ENCODE measurements at regions not wholly inside any gene's neighbourhood (a gene's known extent, or its start where the extent isn't known, plus 50 kb on each side); places are given as distances from the start of the nearest gene placed in this dataset.

DNA sequence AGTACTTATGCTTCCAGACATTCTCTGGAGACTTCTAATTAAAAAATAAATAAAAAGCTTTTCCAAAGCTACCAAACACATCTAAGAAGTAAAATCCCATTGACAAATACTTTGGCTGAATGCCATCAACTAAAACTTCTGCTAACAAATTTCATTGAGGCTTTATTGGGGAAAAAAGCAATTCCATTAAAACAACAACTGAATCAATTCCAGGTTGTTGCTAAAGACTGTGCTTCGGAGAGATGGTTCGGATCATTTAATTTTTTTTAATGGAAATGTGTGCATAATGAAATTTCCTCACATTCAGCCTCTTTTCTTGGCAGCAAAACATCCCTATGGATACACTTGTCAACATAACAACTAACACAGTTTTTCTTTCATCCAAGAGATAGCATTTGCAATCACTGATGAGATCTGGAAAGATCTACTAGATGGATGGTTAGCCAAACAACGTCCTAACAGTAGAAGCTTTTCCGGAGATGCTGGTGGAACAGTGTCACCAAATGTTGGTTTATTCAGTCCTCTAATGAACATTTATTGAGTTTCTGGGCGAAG is 446.1 kb upstream of the FAM98A start:
- ATAC-seq (ENCODE audit: poor library complexity) (no peak), DNase-seq (no peak)
- intact Hi-C loops (cut with DNase I): no loop called here

DNA sequence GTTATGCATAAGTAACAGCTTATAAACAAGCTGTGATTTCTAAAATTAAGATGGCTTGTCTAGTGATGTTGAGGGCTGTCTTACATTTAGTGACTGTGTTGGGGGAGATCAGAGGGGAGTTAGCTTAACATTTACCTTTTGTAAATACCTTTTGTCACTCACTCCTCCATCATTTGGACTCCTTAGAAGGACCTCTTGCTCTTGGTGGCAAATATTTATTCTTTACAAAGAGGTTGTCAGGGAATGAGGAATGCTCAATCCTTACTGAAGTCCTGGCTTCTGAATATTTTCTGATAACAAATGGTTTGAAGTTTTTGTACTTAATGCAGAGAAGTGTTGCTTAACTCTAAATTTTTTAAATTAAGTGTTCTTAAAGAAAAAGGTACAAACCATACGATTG is 438.8 kb upstream of the FAM98A start:
- intact Hi-C loops (cut with DNase I): no loop called here
- no peak for DNase-seq
- ATAC-seq (ENCODE audit: poor library complexity): no peak

GRCh38 chr2:34037157-34037556 is 438.1 kb upstream of the FAM98A start:
- intact Hi-C loops (cut with DNase I): no loop called here
- no peak for DNase-seq
- no peak for ATAC-seq (ENCODE audit: poor library complexity)

GRCh38 chr2:34031097-34031496 is 432.0 kb upstream of the FAM98A start:
- peak; percentile 89 for ATAC-seq (ENCODE audit: poor library complexity)
- no peak for DNase-seq
- intact Hi-C loops (cut with DNase I): no loop called here

GRCh38 chr2:34030273-34030672 is 431.2 kb upstream of the FAM98A start:
- intact Hi-C loops (cut with DNase I): no loop called here
- ATAC-seq (ENCODE audit: poor library complexity): no peak

GRCh38 chr2:34029073-34029472 is 430.0 kb upstream of the FAM98A start:
- ATAC-seq (ENCODE audit: poor library complexity) (no peak), DNase-seq (no peak)
- intact Hi-C loops (cut with DNase I): no loop called here

More at GRCh38 chr2:34030273-34030672, 431.2 kb upstream of the FAM98A start:
- no peak for DNase-seq

GRCh38 chr2:34025196-34025595 is 426.1 kb upstream of the FAM98A start:
- DNase-seq: no peak
- intact Hi-C loops (cut with DNase I): no loop called here
- no peak for ATAC-seq (ENCODE audit: poor library complexity)

DNA sequence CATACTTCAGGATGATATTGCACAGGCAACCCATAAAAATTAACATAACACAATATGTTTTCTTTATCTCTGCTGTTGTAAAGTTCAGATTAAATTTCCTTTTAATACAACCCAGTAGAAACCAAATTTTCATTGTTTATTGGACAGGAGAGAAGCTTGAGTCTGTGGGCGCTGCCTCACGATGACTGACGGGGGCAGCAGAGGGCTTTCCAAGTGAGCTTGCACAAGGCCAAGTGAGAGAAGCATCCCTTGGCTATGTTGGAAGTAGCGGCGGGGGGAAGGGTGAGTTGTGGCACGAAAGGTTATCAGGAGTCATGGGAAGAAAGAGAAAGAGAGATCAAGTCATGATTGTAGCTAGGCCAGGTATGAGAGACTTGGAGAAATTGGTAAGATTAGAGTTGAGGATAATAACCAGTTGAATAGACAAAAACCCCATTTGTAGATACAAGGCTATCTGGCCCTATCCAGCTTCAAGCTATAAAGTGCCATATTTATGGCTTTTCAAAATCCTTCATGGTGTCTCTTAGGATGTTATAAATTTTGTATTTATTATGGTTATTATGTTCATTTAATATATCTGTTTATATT is 413.7 kb upstream of the FAM98A start:
- ATAC-seq (ENCODE audit: poor library complexity) (no peak), DNase-seq (peak; percentile 54)
- intact Hi-C loops (cut with DNase I): no loop called here

DNA sequence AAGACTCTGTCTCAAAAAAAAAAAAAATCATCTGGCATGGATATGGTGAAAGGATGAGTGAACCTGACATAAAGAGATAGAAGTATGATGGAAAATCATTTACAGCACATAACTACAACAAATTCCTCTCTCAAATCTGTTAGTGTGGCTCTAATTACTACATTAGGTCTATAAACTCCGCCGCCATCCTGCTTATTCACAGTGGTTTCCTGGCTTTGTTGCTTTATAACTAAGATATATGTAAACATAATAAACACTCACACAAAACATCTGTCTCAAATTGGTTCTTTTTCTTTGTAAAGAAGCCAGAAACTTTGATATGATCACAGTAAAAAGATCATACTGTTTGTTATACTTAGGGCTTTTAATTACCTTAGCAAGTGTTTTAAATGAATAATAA is 412.6 kb upstream of the FAM98A start:
- intact Hi-C loops (cut with DNase I): no loop called here
- DNase-seq: no peak
- ATAC-seq (ENCODE audit: poor library complexity): no peak

GRCh38 chr2:34005901-34006300 is 406.8 kb upstream of the FAM98A start:
- DNase-seq: no peak
- ATAC-seq (ENCODE audit: poor library complexity): no peak
- intact Hi-C loops (cut with DNase I): no loop called here

DNA sequence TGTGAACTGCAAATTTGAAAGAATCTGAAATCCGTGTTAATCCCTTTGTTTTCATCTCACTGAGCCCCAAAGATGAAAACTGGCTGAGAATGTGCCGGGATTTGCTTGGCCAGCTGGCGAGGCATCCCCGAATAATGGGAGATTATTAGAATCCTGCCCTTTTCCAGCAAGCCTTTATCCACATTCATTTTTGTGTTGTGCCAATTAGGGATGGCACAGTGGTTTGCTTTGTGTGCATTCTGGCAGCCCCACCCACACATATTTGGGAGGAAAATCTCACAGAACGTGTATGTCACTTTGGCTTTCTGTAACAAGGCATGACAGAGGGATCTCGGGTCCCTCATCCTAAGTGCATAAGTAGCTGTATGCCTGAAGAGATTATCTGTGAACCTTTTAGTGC is 405.8 kb upstream of the FAM98A start:
- intact Hi-C loops (cut with DNase I): no loop called here
- no peak for DNase-seq

GRCh38 chr2:34003795-34004194 is 404.7 kb upstream of the FAM98A start:
- ATAC-seq (ENCODE audit: poor library complexity) (no peak), DNase-seq (no peak)
- intact Hi-C loops (cut with DNase I): no loop called here

More for the DNA sequence above, 405.8 kb upstream of the FAM98A start:
- ATAC-seq (ENCODE audit: poor library complexity): no peak

DNA sequence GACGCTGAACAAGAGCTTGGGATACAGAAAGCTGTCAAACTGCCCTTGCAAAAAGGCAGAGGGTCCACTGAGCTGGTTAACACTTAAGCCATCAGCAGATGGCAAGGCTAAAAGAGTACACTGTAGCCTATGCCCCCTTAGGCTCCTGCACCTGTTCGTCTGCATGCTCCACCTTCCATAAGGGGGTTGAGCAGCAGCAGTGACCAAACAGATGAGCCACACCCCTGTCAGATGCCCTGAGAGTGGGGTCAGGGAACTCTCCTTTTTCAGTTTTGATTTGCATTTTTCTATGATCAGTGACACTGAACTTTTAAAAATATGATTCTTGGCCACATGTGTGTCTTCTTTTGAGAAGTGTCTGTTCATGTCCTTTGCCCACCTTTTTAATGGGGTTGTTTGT is 402.5 kb upstream of the FAM98A start:
- ATAC-seq (ENCODE audit: poor library complexity) (no peak), DNase-seq (no peak)
- intact Hi-C loops (cut with DNase I): no loop called here

- no peak for ATAC-seq (ENCODE audit: poor library complexity)
- intact Hi-C loops (cut with DNase I): no loop called here
These were observed 385.0 kb upstream of the FAM98A start for GRCh38 chr2:33984131-33984530.

GRCh38 chr2:33978471-33978870 is 379.4 kb upstream of the FAM98A start:
- ATAC-seq (ENCODE audit: poor library complexity): no peak
- no peak for DNase-seq
- intact Hi-C loops (cut with DNase I): no loop called here

More at GRCh38 chr2:33984131-33984530, 385.0 kb upstream of the FAM98A start:
- no peak for DNase-seq

DNA sequence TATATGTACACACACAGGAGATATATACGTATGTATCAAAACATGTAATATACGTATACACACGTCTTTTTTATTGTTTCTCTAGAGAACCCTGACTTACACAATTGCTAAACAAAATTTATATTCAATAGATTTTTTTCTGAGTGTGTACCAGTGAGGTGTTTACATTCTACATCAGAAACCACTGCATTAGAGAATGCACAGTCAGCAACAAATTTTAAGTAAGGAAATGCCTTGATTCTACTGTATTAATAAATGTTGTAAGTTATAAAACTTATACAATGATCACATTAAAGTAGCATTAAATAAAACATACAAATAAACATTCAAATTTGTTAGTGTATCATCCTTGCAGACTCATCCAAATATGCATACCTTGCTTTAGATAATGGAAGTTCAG is 376.4 kb upstream of the FAM98A start:
- intact Hi-C loops (cut with DNase I): no loop called here
- DNase-seq (no peak), ATAC-seq (ENCODE audit: poor library complexity) (no peak)

GRCh38 chr2:33967103-33967502 is 368.0 kb upstream of the FAM98A start:
- intact Hi-C loops (cut with DNase I): no loop called here

GRCh38 chr2:33958591-33958990 is 359.5 kb upstream of the FAM98A start:
- DNase-seq: no peak
- intact Hi-C loops (cut with DNase I): no loop called here
- no peak for ATAC-seq (ENCODE audit: poor library complexity)

More at GRCh38 chr2:33967103-33967502, 368.0 kb upstream of the FAM98A start:
- no peak for DNase-seq
- ATAC-seq (ENCODE audit: poor library complexity): no peak

DNA sequence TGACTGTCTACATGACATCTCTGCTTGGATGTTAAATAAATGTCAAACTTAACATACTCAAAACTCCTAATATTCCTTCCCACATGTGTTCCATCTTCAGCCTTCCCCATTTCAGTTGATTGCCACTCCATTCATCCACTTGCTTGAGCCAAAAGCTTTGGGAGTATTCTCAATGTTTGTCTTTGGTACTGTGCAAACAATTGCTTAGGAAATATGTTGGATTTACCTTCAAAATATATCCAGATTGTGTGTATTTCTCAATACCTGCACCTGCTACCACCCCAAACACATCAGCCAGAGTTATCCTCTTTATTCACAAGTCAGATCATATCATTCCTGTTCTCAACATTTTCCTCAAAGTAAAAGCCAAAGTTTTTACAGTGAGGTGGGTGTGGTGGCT is 350.3 kb upstream of the FAM98A start:
- DNase-seq (no peak), ATAC-seq (ENCODE audit: poor library complexity) (no peak)
- intact Hi-C loops (cut with DNase I): no loop called here

- ATAC-seq (ENCODE audit: poor library complexity) (no peak), DNase-seq (no peak)
- intact Hi-C loops (cut with DNase I): no loop called here
These were observed 347.1 kb upstream of the FAM98A start for GRCh38 chr2:33946193-33946592.

DNA sequence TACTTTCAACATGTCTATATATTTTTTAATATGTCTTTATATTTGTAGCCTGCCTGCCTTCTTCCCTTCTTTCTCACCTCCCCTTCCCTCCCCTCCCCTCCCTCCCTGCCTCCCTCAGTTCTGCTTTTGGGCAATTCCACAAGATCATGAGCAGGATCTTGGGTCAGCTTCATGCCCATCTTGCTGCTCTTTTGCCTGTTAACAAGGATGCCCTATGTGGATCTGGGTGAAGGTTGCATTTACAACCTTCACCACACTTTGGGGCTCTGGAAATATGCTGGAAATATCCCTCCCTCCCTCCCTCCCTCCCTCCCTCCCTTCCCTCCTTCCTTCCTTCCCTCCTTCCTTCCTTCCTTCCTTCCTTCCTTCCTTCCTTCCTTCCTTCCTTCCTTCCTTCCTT is 334.1 kb upstream of the FAM98A start:
- intact Hi-C loops (cut with DNase I): no loop called here
- ATAC-seq (ENCODE audit: poor library complexity) (no peak), DNase-seq (no peak)

Measured in Right ventricle myocardium superior (tissue), 1 donor.